NB4 (cell line): ENCODE measurements at regions not wholly inside any gene's neighbourhood (a gene's known extent, or its start where the extent isn't known, plus 50 kb on each side); places are given as distances from the start of the nearest gene placed in this dataset.

Experiments
- POLR2A ChIP-seq: IDR thresholded peaks from 2 replicates; pipeline ENCODE4 v1.6.1; 2011; ENCODE audit warnings: mild to moderate bottlenecking; ENCODE audit not compliant: insufficient read length; ENCODE audit errors: extremely low read depth
- TF ChIP-seq, protein P1 (sequence below): IDR thresholded peaks from one replicate; pipeline ENCODE4 v1.5.1; 2012; ENCODE audit warnings: low read depth, low read length

- no peak for TF ChIP-seq POLR2A
- TF ChIP-seq, protein P1, sequence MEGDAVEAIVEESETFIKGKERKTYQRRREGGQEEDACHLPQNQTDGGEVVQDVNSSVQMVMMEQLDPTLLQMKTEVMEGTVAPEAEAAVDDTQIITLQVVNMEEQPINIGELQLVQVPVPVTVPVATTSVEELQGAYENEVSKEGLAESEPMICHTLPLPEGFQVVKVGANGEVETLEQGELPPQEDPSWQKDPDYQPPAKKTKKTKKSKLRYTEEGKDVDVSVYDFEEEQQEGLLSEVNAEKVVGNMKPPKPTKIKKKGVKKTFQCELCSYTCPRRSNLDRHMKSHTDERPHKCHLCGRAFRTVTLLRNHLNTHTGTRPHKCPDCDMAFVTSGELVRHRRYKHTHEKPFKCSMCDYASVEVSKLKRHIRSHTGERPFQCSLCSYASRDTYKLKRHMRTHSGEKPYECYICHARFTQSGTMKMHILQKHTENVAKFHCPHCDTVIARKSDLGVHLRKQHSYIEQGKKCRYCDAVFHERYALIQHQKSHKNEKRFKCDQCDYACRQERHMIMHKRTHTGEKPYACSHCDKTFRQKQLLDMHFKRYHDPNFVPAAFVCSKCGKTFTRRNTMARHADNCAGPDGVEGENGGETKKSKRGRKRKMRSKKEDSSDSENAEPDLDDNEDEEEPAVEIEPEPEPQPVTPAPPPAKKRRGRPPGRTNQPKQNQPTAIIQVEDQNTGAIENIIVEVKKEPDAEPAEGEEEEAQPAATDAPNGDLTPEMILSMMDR, result no peak
Measured at GRCh38 chrX:1938190-1938589, 323.3 kb downstream of the ASMT start.
